SU-DHL-6 (cell line): ENCODE measurements at regions not wholly inside any gene's neighbourhood (a gene's known extent, or its start where the extent isn't known, plus 50 kb on each side); places are given as distances from the start of the nearest gene placed in this dataset.

ENCODE experiments used
- CTCF ChIP-seq: fragments of 200-600 bp; sonication (generic); IDR thresholded peaks from one replicate; pipeline ENCODE4 v1.5.1; 2017; ENCODE audit warnings: antibody characterized with exemption, mild to moderate bottlenecking, low read length, moderate library complexity; ENCODE audit not compliant: insufficient read depth, poor library complexity, severe bottlenecking
- EZH2phosphoT487 ChIP-seq: fragments of 200-600 bp; sonication (generic), shearing (Covaris generic); conservative IDR thresholded peaks from 2 replicates; pipeline ENCODE4 v1.6.1; 2018; ENCODE audit warnings: mild to moderate bottlenecking, antibody characterized with exemption, low read length, moderate library complexity, mixed read lengths

- no peak for TF ChIP-seq CTCF
- TF ChIP-seq EZH2phosphoT487, result no peak
Measured at GRCh38 chr17:33680472-33680871, 387.4 kb upstream of the ASIC2 start.
